ENCODE measurements at regions not wholly inside any gene's neighbourhood (a gene's known extent, or its start where the extent isn't known, plus 50 kb on each side); places are given as distances from the start of the nearest gene placed in this dataset.

DNA sequence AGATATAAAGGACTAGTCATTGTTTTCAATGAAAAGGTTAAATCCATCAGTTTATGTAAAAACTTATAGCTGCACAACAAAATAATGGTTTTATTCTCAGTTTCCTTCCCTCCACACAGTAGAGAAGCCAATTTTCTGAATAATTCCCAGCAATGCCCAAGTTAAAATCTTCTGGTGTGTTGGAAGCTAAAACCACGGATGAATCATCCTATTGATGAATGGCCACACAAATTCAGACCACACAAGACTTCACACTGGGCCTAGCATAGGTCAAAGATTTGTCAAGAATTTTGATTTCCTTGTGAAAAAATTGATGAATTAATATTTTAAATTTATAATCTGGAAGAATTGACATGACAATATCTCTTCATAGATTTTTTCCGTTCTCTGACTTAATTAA lies 617.6 kb downstream of the INHBA start:
- no peak for DNase-seq (ENCODE audit: low spot score)

DNA sequence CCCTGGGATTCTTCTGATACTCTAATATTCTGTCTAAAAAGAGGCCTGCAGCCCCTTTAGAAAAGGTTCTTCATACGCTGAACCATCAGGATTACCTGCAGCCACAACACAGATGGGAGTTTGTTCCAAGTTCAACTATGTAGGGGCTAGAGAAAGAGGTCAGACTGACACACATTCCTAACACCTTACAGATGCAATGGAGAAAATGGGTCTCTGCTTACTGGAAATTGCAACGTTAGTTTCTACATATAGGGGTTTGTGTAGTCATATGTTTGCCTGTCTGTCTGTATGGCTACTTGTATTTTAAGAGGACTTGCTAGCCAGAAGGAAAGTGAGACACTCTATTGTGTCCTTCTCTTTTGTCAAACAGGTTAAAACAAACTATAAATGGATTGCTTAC lies 618.5 kb downstream of the INHBA start:
- DNase-seq (ENCODE audit: low spot score), result no peak

DNA sequence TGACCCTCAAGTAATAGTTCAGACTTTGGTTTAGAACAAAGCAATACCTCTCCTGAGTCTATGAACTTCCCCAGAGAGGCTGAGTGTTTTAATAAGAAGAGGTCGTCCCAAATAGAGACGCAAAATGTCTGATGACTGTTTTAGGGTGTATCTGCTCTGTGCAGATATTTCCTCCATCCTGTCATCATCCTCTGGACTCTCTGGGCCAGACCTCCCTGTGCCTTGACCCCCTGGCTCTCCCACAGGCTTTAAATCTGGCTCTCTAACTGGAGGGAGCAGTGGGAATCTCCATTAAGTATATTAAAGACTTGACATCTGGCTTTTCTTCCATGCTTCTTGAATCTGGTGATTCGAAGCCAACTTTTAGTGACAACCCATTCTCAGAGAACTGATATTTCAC lies 633.3 kb downstream of the INHBA start:
- DNase-seq (ENCODE audit: low spot score), result no peak

DNA sequence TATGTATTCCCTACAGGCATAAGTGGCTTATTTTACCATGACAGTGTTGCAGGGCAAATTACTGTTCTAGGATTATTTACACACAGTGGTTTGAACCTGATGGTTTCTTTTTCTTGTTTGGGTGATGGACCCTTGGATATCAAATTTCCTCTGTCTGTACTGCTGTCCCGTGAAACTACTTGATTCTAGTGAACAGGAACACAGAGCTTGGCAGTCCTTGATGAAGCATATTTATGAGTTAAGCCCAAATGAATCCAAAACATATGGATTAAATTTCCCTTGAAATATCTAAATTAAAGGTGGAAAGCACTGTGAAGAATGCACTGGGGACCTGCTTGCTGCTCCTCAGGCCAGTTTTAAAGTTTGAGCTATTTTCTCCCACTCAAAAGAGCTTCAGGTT lies 635.3 kb downstream of the INHBA start:
- no peak for DNase-seq (ENCODE audit: low spot score)

DNA sequence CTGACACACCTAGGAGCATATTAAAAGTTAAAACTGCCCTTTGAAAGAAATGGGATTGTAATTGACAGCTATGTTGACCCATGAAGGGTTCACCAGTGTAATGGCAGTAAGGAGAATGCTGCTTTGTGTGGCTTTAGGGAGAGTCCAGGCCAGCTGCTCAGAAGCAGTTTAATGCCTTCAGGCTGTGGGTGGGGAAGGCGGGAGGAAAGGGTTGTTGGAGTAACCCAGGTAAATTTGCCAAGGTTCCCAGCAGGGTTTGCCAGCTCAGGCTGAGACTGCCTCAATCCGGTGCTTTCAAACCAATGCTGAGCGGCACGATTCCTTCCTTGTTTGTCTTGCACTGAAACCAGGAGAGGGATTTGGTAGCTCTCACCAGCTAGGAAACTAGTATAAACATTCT lies 637.2 kb downstream of the INHBA start:
- peak; percentile 11 for DNase-seq (ENCODE audit: low spot score)

DNA sequence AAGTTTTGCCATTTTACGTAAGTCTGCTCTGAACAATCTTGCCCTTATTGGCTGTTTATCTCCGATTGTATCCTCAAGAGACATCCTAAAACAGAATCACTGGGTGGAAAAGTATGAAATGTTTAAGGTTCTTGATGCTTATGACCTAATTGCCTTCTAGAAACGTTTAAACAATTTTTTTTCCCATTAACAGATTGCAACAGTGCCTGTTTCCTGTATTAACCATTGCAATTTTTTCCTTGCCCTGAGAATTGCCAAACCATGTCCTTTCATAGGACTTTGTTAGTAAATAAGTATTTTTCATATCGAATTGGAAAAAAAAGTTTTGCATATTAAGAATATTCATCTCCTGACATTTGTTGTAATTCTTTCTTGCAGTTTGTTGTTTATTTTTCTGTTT lies 639.8 kb downstream of the INHBA start:
- no peak for DNase-seq (ENCODE audit: low spot score)

DNA sequence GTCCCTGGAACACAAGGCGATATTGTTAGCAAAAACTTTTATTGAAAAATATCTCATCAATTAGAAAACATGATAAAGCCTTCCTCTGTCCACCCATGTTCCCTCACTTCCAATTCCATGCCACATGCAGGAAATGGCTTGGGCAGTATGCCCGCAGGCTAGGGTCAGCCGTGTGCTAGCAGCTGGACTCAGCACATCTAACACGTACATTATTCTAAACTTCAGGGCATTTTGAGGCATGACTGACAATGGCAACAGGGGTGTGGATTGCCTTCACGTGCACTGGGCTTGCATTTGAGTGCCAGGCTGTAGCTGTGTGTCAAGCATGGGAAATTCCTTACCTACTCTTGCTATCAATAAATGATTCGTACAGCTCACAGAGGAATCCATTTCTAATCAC lies 642.1 kb downstream of the INHBA start:
- no peak for DNase-seq (ENCODE audit: low spot score)

DNA sequence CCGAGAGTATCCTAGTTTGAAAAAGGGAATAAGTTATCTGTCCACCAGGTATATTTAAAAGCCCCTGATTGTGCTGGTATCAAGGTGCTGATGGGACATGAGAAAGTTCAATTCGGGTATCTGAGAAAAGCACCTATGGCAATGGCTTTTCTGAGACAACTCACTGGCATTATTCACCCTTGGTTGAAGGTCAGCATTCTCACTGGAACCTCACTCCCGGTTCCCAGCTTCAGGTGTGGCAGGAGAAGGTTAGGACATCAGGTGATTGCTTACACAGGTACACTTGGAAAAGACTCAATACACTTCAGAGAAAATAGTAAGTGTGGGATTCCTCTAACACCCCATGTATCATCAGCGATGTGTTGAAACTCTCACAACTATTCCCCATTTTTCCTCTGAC lies 643.1 kb downstream of the INHBA start:
- no peak for DNase-seq (ENCODE audit: low spot score)

DNA sequence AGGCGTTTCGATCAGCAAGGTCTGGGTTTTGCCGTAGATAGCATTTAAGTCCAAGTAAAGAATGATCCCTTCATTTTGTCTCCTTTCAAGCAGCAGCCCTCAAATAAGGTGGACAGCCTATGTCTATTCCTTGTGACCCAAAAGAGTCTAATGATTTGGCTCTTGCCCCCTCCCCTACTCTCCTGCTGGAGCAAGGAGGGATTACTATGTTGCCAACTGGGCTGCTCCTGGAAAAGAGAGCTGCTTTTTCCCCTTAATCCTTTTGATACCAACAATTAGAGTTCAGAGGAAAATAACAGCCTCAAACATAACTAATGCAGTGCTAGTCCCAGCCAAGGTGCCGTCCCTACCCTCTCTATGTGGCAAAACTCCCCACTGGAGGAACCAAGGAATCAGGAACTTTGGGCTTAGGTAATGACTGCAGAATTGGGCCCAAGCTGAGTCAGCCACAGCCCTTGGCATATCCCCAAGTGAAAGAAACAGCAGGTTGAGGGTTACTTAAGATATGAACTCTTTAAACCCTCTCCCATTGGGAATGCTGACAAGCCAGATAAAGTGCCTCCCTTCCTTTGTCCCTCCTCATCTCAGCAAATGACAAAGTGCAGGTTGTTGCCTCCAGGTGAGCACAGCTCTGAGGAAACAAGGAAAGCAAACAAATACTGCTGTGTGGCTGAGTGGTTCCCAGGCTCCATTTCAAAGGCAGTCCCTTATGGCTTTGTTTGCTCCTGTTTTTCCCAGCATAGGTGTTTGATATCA lies 643.7 kb downstream of the INHBA start:
- peak; percentile 54 for DNase-seq (ENCODE audit: low spot score)

DNA sequence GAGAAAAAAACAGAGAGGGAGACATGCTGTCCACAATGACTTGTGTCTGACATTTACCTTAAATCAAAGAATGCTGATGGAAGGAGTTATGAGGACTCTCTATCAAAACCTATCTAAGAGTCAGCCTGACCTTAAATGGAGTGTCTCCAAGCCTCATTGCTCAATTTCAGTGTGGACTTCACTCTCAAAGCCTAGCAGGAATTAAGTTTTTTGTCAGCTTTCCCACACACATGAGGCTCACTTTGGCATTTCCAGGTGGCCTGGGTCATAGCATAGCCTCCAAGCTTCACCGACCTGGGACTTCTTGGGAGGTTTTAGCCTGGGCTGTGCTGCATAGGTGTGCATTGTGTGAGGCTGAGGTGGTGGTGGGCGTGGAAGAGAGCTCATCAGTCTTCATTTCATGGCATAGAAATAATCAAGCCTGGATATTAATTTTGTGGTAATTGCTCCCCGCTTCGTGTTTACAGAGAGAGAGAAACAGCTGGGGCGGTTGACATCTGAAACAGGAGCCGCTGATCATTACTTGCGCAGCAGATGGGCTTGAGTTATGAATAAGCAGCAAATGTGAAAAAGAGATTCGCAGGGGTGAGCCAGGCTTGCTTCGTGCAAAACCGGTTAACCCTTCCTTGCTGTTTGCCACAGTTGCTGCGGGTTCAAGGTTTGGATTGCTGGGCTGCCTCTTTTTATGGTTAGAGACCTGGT lies 647.8 kb downstream of the INHBA start:
- DNase-seq (ENCODE audit: low spot score), result no peak

DNA sequence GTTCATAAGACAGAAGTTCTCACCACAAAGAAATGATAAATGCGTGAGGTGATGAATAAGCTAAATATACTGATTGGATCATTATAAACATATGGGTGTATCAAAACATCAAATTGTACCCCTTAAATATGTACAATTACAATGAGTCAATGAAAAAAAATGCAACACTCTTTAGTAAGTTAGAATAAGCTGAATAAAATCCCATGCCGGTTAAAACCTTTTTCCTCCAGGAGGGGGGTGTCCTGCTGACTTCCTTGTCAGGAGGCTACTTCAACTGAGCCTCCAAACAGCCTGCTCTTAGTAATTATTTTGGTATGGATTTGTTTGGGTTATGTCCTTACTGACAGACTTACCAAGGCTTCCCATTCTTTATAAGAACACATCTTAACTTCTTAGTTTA lies 649.1 kb downstream of the INHBA start:
- DNase-seq (ENCODE audit: low spot score), result no peak

DNA sequence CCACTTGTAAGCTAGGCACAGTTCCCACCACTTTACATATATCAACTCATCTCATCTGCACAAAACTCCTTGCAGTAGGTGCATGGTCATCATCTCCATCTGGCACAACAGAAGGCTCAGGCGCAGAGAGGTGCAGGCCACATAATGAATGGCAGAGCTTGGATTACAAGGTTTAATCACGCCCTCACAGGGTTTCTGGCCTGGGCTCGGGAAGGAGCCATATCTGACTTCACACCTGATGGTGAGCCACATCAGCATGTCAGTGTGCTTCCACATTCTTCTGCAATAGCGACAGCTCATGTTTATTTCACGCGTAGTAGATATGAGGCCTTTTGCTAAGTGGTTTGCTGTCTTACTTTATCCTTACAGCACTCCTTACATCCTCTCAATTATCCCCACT lies 650.2 kb downstream of the INHBA start:
- no peak for DNase-seq (ENCODE audit: low spot score)

DNA sequence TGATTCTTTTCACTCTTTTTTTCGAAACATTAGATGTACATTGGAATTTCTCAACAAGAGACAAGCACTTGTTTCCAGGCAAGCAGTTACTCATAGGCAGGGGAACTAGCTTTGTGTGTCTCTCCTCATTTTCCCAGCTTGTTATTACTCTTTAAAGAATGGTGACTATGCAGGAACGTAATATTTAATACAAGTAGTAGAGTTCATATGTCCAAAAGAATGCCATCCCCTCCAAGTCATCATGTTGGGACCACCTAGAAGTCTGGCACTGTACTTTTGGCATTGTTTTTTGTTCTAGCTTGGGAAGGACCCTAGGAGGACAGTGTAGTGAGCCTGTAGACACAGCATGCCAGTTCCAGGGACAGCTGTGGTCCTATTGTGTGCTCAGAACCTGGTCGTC lies 650.7 kb downstream of the INHBA start:
- DNase-seq (ENCODE audit: low spot score), result no peak

DNA sequence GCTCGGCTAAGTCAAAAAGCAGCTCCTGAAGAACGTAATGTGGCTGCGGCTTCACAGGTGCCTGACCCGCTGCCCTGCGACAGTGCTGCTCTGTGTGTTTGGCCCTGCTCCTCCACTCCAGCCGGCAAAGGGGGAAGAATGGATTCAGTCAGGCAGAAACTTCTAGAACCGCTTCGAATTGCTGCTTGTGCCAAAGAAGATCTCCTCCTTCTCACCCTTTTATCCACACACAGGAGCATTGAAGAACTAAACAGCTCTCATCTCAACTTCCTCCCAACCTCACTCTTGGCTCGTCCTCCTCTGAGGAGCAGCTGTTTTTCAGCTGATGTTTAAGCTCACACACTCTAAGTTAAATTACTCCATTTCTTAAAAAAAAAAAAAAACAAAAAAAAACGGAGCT lies 651.4 kb downstream of the INHBA start:
- no peak for DNase-seq (ENCODE audit: low spot score)

DNA sequence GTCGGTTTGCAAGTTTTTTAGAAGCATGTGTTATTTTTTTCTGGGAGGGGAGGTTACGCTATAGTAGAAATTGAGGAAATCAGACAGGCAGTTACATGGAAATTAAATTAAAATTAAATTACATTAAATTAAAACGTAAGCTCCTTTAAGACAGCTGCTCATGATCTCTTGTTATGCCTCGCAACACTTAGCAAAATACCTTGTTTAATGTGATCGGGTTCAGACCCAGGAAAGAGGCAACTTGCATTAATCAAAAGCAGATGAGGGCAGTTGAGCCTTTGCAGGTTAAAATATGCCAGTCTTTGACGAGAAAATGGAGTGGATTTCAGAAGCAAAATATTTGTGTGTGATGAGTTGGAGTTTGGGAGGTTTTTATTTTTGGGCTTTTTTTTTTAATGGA lies 651.8 kb downstream of the INHBA start:
- no peak for DNase-seq (ENCODE audit: low spot score)

DNA sequence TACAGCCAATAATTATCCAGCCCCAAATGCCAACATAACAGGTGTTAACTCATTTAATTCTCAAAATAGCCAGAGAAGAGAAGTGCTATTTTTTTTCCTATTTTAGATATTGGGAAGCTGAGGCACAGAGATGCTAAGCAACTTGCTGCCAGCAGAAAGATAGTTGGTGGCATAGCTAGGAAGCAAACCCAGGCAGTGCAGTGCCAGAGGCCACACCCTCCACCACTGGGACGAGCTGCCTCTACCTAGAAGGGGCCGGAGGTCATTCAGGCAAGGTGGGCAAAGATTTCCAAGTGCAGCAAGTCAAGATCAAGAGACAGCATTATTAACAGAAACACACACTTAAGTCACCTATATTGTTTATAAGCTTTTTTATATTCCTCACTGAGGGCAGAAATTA lies 654.1 kb downstream of the INHBA start:
- DNase-seq (ENCODE audit: low spot score), result no peak

DNA sequence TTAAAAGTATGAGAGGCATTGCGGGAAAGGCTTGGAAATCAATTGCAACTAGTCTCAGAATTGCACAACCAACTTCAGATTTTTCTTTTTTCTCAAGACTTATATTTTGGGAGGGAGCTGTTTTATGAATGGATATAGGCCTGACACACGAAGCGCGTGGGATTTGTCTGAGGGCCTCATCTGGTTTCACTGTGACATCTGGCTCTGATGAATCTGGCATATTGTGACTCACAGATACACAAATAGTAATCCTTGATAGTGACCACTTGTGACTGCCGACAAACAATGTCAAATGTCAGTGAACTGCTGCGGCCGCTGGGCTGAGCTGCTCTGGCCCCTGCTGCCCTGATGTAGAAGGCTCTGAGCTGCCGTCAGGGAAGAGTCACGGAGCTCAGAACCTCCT lies 655.1 kb downstream of the INHBA start:
- DNase-seq (ENCODE audit: low spot score), result no peak

DNA sequence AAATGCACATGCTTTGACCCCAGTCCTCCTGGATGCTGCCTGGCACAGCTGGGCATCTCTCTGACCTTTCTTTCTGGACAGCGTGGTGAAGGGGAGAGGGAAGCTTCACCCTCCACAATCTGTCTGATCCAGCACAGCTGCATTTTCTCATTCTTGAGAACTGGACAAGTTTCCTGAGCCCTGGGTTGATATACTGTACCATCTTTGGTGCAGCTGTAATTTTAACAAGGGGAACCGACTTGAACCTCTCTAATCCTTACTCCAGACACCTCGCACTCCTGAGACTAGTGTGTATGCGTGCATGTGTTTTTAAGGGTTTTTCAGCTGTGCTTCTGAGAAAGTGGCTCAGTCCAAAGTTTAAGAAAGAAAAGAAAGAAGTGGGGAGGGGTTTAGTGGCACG lies 655.7 kb downstream of the INHBA start:
- no peak for DNase-seq (ENCODE audit: low spot score)

DNA sequence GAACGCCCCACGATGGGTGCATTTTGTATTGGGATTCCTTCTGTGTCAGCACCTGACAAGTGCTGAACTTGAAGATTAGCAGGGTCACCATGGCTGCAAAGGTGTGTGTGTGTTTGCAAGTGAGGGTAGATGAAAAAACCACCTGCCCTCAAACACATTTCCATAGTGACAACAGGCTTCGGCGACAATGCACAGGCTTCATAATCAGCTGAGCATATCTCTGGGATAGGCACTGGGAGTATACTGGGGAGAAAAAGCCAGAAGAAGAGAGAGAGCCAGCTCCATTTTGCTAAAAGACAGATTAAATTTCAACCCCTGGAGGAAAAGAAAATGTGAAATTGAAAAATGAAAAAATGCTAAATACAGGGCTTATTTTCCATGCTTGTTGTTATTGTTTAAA lies 656.1 kb downstream of the INHBA start:
- no peak for DNase-seq (ENCODE audit: low spot score)

DNA sequence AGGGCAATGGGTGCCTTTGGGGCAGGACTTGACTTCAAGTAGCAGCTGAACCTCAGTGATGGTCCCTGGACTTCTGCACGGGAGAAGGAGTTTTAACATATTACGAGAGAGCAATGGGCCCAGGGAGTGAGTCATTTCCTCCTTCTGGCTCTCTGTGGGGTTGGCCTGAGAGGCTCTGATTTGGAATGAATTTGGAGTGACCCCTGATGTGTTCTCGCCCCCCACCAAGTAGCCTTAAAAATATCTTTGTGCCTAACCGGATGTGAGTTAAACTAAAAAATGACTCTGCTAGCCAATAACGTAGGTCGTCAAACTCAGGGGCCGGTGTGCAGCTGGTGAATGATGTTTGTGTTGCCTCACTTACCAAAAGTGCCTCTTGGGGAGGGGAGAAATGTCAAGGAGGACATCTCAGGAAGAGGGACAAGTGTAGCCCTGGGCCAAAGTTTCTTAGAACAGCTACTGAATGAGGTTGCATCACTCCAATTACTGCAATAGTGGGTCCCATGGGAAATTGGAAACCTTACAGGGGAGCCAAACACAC lies 656.6 kb downstream of the INHBA start:
- no peak for DNase-seq (ENCODE audit: low spot score)

DNA sequence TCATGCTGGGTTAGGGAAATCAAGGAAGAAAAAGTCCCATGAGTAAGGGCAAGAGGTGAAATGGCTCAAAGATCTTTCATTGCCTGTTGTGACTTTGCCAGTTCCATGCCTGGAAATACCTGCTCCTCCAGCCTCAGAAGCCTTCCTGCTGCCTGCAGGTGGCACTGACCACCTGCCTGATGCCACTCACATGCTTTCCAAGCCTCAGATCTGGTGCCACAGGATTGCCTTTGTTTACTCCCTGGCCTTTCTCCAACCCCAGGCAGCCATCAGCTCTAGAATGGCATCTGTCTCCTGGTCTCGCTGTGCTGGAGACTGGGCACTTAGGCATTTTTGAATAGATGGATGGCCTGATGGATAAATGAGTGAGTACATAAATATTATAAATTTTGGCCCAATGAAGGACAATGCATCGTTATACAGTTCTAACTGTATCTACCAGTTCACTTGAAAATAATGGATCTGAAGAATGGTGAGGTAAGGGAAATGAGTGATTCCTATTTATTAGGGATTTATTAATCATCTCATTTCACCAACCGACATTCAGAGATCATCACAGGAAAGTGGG lies 657.2 kb downstream of the INHBA start:
- peak; percentile 74 for DNase-seq (ENCODE audit: low spot score)

DNA sequence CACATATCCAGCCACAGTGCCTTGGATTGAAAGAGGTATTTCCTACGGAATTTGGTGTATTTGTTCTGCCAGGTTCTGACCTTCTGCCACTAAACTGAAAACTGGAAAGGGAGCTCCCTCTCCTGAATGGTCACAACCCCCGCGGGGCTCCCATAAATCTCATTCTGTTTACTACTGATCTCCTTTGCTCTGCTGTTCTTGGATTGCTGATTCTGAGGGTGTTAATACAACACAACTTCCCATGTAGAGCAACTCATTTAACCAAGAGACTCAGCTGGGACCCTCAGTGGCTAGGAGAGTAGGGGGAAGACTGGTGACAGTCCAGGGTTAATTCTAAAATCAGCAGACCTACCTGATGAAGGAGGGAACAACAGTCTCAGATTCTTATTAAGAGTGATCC lies 662.9 kb downstream of the INHBA start:
- no peak for DNase-seq (ENCODE audit: low spot score)

DNA sequence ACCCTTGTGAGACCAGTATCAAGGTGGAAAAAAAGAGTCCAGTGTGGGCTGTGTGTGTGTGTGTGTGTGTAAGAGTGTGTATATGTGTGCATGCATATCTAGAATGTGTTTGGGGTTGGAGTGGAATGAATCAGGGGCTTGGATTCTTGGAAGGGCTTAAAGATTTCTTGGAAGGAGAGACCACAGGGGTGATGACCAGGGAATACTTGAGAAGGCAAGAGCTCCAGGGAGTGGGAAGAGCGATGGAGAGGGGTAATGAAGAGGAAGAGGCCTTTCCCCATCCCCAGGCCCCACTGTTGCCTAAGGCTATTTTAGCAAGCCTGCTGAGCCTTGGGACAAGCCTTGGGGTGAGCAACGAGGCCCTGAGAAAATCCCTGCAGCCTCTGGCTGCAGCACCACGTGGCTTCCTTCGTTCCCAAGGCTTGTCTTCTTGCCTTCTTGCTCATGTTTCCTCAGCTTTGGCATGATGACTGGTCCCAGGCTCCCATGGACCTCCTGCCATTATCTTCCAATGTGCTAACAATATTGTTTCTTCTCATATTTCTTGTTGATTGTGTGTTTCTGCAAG lies 663.4 kb downstream of the INHBA start:
- DNase-seq (ENCODE audit: low spot score), result no peak

All from LoVo (cell line).